HEK293T (cell line): ENCODE measurements at regions not wholly inside any gene's neighbourhood (a gene's known extent, or its start where the extent isn't known, plus 50 kb on each side); places are given as distances from the start of the nearest gene placed in this dataset.

Experiments
- BHLHE40 ChIP-seq: fragments of 450-650 bp; IDR thresholded peaks from 2 replicates; pipeline ENCODE4 v1.6.1; 2016; ENCODE audit warnings: mild to moderate bottlenecking, moderate library complexity, borderline replicate concordance
- FOXK2 ChIP-seq: fragments of 450-650 bp; IDR thresholded peaks from 2 replicates; pipeline ENCODE4 v1.6.1; 2016; ENCODE audit warnings: mild to moderate bottlenecking
- FOXM1 ChIP-seq: fragments of 450-650 bp; IDR thresholded peaks from 2 replicates; pipeline ENCODE4 v1.6.1; 2017; ENCODE audit warnings: mild to moderate bottlenecking, borderline replicate concordance
- HDGF ChIP-seq: fragments of 450-650 bp; IDR thresholded peaks from 2 replicates; pipeline ENCODE4 v1.6.1; 2017; ENCODE audit warnings: antibody characterized with exemption, borderline replicate concordance
- NFRKB ChIP-seq: fragments of 450-650 bp; IDR thresholded peaks from 2 replicates; pipeline ENCODE4 v1.6.1; 2016; ENCODE audit warnings: mild to moderate bottlenecking, moderate library complexity
- SUZ12 ChIP-seq: fragments of 450-650 bp; IDR thresholded peaks from 2 replicates; pipeline ENCODE4 v1.6.1; 2016; ENCODE audit warnings: mild to moderate bottlenecking
- ZNF384 ChIP-seq: fragments of 450-650 bp; IDR thresholded peaks from 2 replicates; pipeline ENCODE4 v1.6.1; 2016

DNA sequence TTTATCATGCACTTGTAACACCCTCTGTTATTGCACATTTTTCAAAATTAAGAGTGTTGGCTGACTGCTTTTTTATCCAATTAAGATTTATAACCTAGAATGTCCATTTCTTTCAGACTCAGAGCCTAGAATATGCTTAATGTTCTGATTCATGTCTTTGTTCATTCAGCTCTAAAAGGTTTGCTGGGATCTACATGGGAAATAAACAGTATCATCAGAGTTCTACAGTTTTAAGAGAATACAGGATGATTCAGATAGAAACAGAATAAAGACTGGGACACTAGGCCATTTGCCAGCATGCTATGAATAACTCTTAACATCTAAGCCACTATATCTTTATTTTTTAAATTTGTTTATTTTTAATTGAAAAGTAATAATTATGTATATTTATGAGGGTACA, 713.7 kb upstream of the CHAC2 start:
- TF ChIP-seq FOXK2 (no peak), FOXM1 (no peak), HDGF (no peak), SUZ12 (no peak), BHLHE40 (no peak), NFRKB (no peak), ZNF384 (no peak)
